ENCODE measurements at regions not wholly inside any gene's neighbourhood (a gene's known extent, or its start where the extent isn't known, plus 50 kb on each side); places are given as distances from the start of the nearest gene placed in this dataset.

DNA sequence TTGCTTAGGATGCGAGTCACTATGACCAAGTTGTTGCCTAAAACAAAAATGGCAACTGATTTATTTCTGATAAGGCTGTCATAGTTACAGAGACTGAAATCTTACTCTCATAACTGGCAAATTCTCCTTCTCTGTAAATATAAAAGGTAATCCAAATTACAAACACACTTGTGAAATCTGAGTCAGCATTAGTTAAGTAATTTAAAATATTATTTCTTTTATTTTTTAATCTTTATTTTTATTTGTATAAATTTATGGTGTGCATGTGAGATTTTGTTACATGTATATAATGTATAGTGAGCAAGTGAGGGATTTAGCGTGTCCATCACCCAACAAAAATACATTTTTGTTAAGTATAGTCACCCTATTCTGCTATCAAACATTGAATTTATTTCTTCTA is 1342.8 kb upstream of the TMEFF2 start:
- Mint-ChIP-seq H3K4me3 (ENCODE audit: unreplicated experiment) (no peak overlapping the region), H3K27me3 (ENCODE audit: unreplicated experiment) (no peaks in the 10 kb centered on the region), H3K36me3 (ENCODE audit: unreplicated experiment) (no peaks in the 10 kb centered on the region), H3K27ac (ENCODE audit: unreplicated experiment) (no peak overlapping the region), H3K9me3 (ENCODE audit: unreplicated experiment) (no peaks in the 10 kb centered on the region), H3K4me1 (ENCODE audit: unreplicated experiment) (no peaks in the 10 kb centered on the region)
- TF ChIP-seq, protein P1, sequence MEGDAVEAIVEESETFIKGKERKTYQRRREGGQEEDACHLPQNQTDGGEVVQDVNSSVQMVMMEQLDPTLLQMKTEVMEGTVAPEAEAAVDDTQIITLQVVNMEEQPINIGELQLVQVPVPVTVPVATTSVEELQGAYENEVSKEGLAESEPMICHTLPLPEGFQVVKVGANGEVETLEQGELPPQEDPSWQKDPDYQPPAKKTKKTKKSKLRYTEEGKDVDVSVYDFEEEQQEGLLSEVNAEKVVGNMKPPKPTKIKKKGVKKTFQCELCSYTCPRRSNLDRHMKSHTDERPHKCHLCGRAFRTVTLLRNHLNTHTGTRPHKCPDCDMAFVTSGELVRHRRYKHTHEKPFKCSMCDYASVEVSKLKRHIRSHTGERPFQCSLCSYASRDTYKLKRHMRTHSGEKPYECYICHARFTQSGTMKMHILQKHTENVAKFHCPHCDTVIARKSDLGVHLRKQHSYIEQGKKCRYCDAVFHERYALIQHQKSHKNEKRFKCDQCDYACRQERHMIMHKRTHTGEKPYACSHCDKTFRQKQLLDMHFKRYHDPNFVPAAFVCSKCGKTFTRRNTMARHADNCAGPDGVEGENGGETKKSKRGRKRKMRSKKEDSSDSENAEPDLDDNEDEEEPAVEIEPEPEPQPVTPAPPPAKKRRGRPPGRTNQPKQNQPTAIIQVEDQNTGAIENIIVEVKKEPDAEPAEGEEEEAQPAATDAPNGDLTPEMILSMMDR (IDR thresholded peaks at IDR 0.05): no peak
- DNase-seq (ENCODE audit: extremely low spot score, unreplicated experiment): no peak

DNA sequence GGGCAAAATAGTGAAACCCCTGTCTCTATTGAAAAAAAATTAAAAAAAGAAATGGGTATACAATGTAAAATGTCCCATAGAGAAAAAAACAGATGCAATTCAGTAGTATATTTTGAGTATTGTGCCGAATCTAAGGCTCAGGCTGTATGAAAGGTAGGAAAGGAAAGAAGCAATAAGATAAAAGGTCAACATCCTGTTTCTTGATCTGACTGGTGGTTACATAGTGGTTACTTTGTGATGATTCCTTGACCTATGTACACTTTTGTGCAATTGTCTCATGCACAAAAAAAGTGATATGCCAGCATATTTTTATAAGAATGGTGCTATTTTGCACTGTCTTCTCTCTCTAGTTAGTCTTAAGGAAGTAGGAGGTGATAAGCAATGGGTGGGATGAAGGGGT is 1333.7 kb upstream of the TMEFF2 start:
- H3K27me3 Mint-ChIP-seq (ENCODE audit: unreplicated experiment): no peaks in the 10 kb centered on the region
- H3K36me3 Mint-ChIP-seq (ENCODE audit: unreplicated experiment): no peaks in the 10 kb centered on the region
- H3K27ac Mint-ChIP-seq (ENCODE audit: unreplicated experiment): no peak overlapping the region
- TF ChIP-seq, protein P1 (IDR thresholded peaks at IDR 0.05): no peak
- peaks cover 1% of the 10 kb centered on the region for H3K4me1 Mint-ChIP-seq (ENCODE audit: unreplicated experiment)
- H3K4me3 Mint-ChIP-seq (ENCODE audit: unreplicated experiment): no peak overlapping the region
- no peak for DNase-seq (ENCODE audit: extremely low spot score, unreplicated experiment)
- H3K9me3 Mint-ChIP-seq (ENCODE audit: unreplicated experiment): no peaks in the 10 kb centered on the region

DNA sequence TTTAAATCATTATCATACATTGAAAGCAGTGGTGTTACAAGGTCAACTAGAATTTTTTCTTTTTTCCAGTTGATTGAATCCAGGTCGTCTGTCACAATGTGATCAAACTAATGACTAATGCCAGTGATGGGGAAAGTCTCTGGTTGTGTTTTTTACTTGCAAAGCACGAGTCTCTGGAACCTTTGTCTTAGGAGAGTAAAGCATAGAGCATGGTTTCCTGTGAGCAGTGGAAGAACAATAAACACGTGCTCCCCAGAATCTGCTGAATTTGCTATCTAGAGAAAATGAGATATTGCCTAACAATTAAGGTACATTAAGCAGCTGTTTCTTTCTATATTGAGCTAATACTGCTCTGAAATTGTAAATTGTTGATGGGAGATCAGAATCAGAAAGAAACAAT is 1332.4 kb upstream of the TMEFF2 start:
- no peak for DNase-seq (ENCODE audit: extremely low spot score, unreplicated experiment)
- Mint-ChIP-seq H3K4me1 (ENCODE audit: unreplicated experiment) (peaks cover 1% of the 10 kb centered on the region), H3K27ac (ENCODE audit: unreplicated experiment) (no peak overlapping the region), H3K9me3 (ENCODE audit: unreplicated experiment) (no peaks in the 10 kb centered on the region), H3K27me3 (ENCODE audit: unreplicated experiment) (no peaks in the 10 kb centered on the region), H3K36me3 (ENCODE audit: unreplicated experiment) (no peaks in the 10 kb centered on the region), H3K4me3 (ENCODE audit: unreplicated experiment) (no peak overlapping the region)
- TF ChIP-seq, protein P1 (IDR thresholded peaks at IDR 0.05): no peak

DNA sequence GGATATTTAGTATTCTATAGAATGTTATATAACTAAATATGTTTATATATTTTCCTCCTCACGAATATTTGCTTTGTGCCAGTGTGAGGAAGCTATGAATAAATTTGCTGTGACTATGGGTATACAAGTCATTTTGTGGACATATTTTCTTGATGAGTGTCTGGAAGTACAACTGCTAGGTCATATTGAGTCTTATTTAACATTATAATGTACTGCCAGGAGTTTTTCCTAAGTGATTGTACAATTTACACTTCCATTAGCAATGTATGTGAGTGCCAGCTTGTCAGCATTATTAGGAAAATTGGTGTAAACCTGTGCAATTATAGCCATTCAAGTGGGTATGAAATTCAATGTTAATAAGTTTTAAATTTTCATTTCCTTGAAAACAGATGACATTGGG is 1328.9 kb upstream of the TMEFF2 start:
- Mint-ChIP-seq H3K27ac (ENCODE audit: unreplicated experiment) (no peak overlapping the region), H3K4me3 (ENCODE audit: unreplicated experiment) (no peak overlapping the region), H3K36me3 (ENCODE audit: unreplicated experiment) (no peaks in the 10 kb centered on the region), H3K4me1 (ENCODE audit: unreplicated experiment) (peaks cover 1% of the 10 kb centered on the region), H3K9me3 (ENCODE audit: unreplicated experiment) (no peaks in the 10 kb centered on the region), H3K27me3 (ENCODE audit: unreplicated experiment) (no peaks in the 10 kb centered on the region)
- no peak for DNase-seq (ENCODE audit: extremely low spot score, unreplicated experiment)
- TF ChIP-seq, protein P1 (IDR thresholded peaks at IDR 0.05): no peak

DNA sequence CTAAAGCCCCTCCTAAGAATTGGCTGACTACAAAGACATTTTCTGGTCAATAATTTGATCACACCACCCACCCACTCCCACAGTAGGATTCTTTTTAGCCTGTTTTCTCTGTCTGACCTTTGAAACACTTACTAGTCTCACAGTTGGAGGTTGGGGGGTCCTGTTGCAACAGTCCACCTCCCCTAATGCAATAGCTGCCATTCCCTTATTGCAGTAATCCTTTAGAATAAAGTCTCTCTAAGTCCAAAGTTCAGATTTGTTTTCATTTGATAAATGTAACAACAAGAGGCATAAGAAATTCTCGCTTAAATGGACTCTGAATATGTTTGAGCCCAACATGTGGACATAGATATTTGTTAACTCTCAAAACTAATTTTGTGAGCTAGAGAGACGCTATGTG is 1326.8 kb upstream of the TMEFF2 start:
- Mint-ChIP-seq H3K9me3 (ENCODE audit: unreplicated experiment) (no peaks in the 10 kb centered on the region), H3K36me3 (ENCODE audit: unreplicated experiment) (no peaks in the 10 kb centered on the region), H3K27ac (ENCODE audit: unreplicated experiment) (no peak overlapping the region), H3K4me1 (ENCODE audit: unreplicated experiment) (peaks cover 7% of the 10 kb centered on the region), H3K4me3 (ENCODE audit: unreplicated experiment) (no peak overlapping the region), H3K27me3 (ENCODE audit: unreplicated experiment) (no peaks in the 10 kb centered on the region)
- TF ChIP-seq, protein P1 (IDR thresholded peaks at IDR 0.05): no peak
- no peak for DNase-seq (ENCODE audit: extremely low spot score, unreplicated experiment)

All from osteocyte (in vitro differentiated cells).